Vagina (tissue), 2 donors: ENCODE measurements at regions not wholly inside any gene's neighbourhood (a gene's known extent, or its start where the extent isn't known, plus 50 kb on each side); places are given as distances from the start of the nearest gene placed in this dataset.

Experiments
- CTCF ChIP-seq, 3 experiments: fragments of 450-650 bp in 2 of 3; fragments of 200-600 bp in 1 of 3; sonication (generic) in 1 of 3; IDR thresholded peaks; one replicate each; pipeline ENCODE4 v1.5.1; 2017 to 2019; ENCODE audit warnings: antibody characterized with exemption in 3 of 3, mild to moderate bottlenecking in 2 of 3, moderate library complexity in 2 of 3
- POLR2A ChIP-seq, 2 donors: fragments of 450-650 bp; IDR thresholded peaks; one replicate each; pipeline ENCODE4 v1.6.1; 2017; ENCODE audit warnings: antibody characterized with exemption in 2 of 2, mild to moderate bottlenecking in 2 of 2, moderate library complexity in 2 of 2
- POLR2AphosphoS5 ChIP-seq, 2 donors: sonication (generic); formaldehyde crosslinking; IDR thresholded peaks; one replicate each; pipeline ENCODE4 v1.9.0; 2017; ENCODE audit warnings: antibody characterized with exemption in 2 of 2, mild to moderate bottlenecking in 2 of 2, low read depth in 1 of 2; ENCODE audit not compliant: insufficient read depth in 1 of 2

GRCh38 chr13:23007426-23007825, 173.4 kb upstream of the SGCG start:
- no peak for TF ChIP-seq CTCF (IDR thresholded peaks at IDR 0.05)
- no peak for TF ChIP-seq POLR2A (IDR thresholded peaks at IDR 0.05)
- no peak for TF ChIP-seq POLR2AphosphoS5 (IDR thresholded peaks at IDR 0.05; ENCODE audit: insufficient read depth in 1 of 2, low read depth in 1 of 2)
